ENCODE measurements at regions not wholly inside any gene's neighbourhood (a gene's known extent, or its start where the extent isn't known, plus 50 kb on each side); places are given as distances from the start of the nearest gene placed in this dataset.
"Not testable (repeated sequence)": the region's sequence is repeated elsewhere in the genome, so short reads cannot be mapped to it uniquely, and the experiment has no call there.

- no peak for DNase-seq
Observed at GRCh38 chr12:19718401-19718800, 279.1 kb downstream of the AEBP2 start.

- no peak for DNase-seq
Observed at GRCh38 chr12:19719672-19720071, 280.4 kb downstream of the AEBP2 start.

DNA sequence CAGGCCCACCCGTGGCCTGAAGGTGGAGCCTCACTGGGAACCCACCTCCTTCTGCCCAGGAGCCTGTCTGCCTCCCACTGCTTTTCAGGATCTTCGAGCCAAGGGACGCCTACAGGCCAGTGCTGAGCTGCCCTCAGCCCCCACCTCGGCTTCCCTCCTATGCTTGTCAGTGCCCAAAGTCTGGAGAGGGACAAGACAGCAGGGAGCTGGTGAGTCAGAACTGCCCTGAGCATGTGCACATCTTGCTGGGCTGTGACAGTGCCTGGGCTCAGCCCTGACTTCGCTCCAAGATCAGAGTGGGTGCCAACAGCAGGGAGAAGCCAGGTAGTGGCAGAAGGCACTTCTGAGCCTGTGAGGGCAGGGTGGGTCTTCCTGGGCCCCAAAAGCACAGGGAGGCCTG lies 286.8 kb downstream of the AEBP2 start:
- no peak for DNase-seq

DNA sequence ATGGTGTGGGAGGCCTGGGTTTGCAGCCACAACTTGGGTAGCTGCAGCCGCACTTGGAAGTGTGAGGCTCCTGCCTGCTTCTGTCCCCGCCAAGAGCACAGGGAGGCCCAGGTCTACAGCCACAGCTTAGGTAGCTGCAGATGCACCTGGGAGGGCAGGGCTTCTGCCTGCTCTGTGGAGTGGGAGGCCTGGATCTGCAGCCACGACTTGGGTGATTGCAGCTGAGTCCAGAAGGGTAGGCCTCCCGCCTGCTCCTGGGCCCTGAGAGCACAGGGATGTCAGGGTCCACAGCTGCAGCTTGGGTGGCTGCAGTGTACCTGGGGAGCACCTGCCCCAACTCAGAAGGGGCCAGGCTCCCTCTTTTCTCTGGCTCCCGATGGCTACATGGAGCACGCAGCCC lies 287.3 kb downstream of the AEBP2 start:
- no peak for DNase-seq

DNA sequence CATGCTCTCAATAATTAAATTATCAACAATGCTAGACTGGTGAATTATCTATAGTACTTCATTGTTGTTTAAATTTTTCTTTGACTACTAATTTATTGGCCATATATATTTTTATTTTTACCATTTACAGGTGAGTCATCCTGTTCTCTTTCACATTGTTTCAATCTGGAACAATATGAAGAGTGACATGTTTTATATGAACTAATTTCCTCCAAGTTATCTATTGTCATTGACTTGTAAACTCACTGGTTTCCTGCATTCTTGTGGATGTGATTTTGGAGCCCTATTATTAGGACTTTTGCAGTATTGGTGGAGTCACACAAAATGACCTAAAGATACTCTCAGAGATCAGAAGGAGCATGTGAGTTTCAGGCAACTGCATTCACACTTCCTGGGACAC lies 297.7 kb downstream of the AEBP2 start:
- DNase-seq, result no peak

GRCh38 chr12:19739195-19739776 lies 300.0 kb downstream of the AEBP2 start:
- peak; percentile 65 to 74 for DNase-seq

DNA sequence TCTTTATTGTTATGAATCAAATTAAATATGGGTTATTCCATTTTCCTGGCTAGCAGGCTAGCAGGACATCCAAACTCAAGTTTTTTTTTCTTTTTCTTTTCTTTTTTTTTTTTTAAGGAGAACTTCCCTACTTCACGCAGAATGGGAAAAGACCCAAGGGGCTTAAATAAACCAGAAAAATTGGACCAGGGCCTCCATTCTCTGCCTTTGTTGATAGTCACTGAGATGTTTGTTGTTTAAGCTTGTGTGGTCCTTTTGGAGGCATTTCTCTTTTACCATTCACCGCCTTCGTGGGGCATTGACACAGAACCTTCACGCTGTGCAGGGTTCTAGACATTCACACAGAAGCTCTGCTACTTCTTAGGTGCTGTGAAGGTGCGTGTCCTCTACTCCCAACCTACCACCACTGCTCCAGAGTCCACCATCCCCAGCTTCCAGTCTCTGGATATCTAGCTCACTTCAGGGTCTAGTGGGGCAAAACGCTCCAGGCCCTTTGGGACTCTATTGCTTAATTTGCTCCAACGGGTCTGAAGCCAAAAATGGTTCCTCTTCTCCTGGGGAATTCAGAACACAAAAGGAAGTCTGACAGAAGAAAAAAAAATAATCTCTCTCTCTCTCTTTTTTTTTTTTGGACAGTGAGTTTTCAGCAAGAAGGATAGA lies 301.3 kb downstream of the AEBP2 start:
- no peak for DNase-seq

GRCh38 chr12:19741132-19741489 lies 301.8 kb downstream of the AEBP2 start:
- DNase-seq, result no peak

DNA sequence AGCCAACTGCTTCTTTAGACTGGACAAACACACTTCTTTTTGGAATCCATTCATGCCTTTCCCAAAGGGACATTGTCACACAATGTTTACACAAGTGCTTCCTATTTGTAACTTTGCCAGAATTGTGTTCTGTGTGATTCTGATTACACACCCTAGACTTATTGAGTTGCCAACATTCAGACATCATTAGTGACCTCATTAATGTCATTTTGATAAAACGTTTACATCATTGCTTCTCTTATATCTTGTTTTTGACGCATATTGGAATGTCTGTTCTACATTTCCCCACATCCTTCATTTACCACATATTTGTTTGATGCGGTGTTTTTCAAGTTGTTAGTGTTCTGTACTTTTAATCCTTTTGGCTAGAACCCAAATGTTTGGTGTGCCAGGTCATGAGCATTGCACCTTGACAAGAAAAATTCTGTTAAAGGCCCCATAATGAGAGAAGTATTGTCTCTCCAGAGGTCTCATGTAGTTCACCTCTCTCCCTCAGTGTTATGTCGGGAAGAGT lies 305.5 kb downstream of the AEBP2 start:
- no peak for DNase-seq

- DNase-seq, result no peak
Observed at GRCh38 chr12:19746471-19746870, 307.2 kb downstream of the AEBP2 start.

DNA sequence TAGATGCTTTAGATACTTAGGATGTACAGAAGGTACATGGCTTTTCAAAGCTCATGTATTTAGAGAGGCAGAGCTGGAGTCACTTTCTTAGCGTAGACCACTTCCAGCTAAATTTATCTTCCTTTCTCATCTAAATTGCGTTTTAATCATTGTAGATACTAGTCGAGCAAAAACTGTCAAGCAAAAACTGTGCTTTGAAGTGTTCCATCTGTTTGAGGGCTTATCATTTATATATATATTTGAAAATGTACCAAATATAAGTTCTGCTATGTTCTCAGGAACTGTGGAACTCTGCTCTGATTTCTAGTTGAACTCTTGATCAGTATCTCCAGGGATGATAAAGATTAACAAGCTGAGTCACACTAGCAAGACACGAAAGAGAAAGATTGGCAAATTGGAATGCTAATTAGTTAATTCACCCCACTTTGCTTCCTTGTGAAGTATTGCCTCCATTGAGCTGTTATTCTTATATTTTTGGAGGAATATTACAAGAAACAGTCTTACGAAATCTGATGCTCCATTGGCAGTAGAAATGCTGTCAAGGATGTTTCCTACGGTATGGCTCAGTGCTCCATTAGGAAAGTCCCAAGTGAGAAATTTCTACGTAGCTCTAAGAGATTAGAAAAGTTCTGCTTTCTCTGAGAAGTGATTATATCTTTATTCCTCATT lies 310.7 kb downstream of the AEBP2 start:
- DNase-seq, result no peak

DNA sequence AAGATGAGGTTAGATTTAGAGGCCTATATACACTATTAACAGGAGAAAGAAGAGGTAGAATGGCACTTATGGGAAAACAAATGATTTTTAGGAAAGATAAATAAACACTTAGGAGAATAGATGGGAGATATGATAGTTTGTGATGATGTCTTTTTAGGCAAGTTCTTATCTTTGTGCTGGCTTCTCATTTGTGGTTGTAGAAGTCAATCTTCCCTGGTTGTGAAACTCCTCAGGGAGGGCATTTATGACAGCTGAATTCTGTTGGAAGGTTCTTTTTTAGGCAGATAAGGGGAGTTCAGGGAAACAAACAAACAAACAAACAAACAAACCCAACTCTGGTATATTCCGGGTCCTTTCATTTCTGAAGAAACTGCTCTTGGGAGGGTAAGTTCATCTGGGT lies 311.8 kb downstream of the AEBP2 start:
- DNase-seq, result no peak

DNA sequence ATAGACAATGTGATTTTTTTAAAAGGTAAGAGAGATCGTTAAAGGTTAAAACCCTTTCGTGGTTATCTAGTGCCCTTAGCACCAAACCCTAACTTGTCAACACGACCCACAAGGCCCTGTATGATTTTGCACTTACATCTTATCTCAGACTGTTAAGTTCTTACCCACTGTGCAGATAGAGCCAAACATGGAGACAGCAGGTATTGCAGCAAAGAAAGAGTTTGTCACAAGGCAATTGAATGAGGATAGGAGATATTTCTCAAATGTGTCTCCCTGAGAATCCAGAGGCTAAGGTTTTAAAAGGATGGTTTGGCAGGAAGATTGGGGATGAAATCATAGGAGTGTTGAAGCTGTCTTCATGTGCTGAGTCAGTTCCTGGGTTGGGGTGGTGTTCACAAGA lies 313.4 kb downstream of the AEBP2 start:
- DNase-seq, result no peak

- DNase-seq, result no peak
Observed at GRCh38 chr12:19755136-19755535, 315.8 kb downstream of the AEBP2 start.

- peak; percentile 24 to 34 for DNase-seq
Observed at GRCh38 chr12:19757317-19757877, 318.1 kb downstream of the AEBP2 start.

- no peak for DNase-seq
Observed at GRCh38 chr12:19759227-19759626, 319.9 kb downstream of the AEBP2 start.

GRCh38 chr12:19760611-19761010 lies 321.3 kb downstream of the AEBP2 start:
- peak in 1 of 2 donors; percentile 6 for DNase-seq

DNA sequence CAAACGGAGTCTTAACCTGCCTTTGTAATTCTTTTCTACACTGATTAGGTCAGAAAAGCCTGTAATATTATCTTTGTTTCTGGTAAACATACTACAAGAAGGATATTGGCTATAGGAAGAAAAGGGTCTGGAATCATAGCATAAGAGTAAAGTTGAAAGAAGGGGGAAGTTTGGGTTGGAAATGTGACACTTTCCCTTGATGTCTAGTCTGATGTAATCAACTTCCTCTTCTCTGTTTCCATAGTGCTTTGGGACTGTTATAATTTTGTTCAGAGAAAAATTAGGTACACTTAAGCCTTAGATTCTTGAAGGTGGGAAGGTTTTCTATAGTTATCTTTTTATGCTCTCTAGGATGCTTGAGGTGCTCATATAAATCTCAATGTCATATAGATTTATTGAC lies 322.2 kb downstream of the AEBP2 start:
- peak; percentile 59 to 76 for DNase-seq

GRCh38 chr12:19763488-19763887 lies 324.2 kb downstream of the AEBP2 start:
- DNase-seq, result no peak

DNA sequence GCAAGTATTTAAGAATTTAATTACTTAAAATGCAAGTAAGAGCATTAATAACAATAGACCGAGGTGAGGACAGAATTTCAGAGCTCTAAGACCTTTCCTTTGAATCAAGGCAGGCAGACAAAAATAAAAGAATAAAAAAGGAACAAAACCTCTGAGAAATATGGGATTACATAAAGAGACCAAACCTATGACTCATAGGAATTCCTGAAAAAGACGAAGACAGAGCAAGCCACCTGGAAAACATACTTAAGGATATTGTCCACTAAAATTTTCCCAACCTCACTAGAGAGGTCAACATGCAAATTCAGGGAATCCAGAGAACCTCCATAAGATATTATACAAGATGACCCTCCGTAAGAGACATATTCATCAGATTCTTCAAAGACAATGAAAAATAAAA lies 325.1 kb downstream of the AEBP2 start:
- DNase-seq, result no peak

GRCh38 chr12:19771858-19772257 lies 332.6 kb downstream of the AEBP2 start:
- DNase-seq, result no peak

- no peak for DNase-seq
Observed at GRCh38 chr12:19772776-19773175, 333.5 kb downstream of the AEBP2 start.

DNA sequence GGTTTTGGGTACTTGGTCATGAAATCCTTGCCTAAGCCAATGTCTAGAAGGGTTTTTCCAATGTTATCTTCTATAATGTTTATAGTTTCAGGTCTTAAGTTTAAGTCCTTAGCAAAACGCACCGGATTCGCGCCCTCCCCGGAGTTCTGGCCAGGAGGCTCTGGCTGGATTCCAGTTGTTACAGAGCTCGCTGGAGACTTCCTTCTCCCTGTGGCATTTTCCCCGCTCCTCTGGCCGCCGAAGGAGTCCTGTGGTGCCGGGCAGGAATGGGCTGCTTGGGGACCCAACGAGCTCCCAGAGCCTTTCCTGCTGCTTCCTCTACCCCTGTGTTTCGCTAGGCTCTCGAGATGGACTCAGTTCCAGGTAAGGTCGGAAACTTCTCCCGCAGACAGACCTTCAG lies 335.9 kb downstream of the AEBP2 start:
- no peak for DNase-seq

DNA sequence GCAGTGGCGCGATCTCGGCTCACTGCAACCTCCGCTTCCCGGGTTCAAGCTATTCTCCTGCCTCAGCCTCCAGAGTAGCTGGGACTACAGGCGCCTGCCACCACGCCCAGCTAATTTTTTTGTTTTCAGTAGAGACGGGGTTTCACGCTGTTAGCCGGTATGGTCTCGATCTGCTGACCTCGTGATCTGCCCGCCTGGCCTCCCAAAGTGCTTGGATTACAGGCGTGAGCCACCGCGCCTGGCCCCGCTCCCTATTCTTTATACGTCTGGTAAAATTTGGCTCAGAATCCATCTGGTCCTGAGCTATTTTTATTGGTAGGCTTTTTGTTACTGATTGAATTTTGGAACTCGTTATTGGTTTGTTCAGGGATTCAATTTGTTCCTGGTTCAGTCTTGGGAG lies 336.7 kb downstream of the AEBP2 start:
- not testable (repeated sequence) for DNase-seq

Data from inflammatory macrophage (primary cell).